Dermis microvascular lymphatic vessel endothelial cell (primary cell): ENCODE measurements at regions not wholly inside any gene's neighbourhood (a gene's known extent, or its start where the extent isn't known, plus 50 kb on each side); places are given as distances from the start of the nearest gene placed in this dataset.

Source experiments
- DNase-seq, 2 donors: peaks; one replicate each; pipeline versions ENCODE4 v3.0.0 to v3.0.0-alpha.2; 2010; ENCODE audit warnings: low read depth in 2 of 2

DNA sequence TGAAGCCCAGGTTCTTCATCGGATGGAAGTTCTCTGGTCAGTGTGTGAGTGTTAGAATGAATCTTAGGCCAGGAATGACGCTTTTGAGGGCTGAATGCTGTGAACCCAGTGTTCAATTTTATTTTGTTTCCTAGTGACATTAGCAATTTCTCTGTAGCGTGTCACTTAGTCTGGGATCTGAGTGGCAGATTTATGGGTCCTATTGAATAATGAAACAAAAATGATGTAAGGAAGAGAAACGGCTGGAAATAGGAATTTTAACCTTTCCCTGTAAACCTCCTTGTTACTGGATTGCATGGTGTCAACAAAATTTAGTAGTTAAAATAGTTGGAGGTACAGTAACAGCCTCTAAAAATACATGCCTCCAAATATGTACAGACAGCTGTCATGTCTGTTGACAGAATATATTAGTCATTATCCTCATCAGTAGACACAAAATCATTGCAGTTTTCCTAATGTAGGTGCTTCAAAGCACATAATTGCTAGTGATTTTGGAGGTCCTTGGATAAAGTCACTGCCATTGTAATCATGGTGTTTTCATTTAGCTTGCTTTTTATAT, 223.8 kb upstream of the SPRED2 start:
- no peak for DNase-seq

DNA sequence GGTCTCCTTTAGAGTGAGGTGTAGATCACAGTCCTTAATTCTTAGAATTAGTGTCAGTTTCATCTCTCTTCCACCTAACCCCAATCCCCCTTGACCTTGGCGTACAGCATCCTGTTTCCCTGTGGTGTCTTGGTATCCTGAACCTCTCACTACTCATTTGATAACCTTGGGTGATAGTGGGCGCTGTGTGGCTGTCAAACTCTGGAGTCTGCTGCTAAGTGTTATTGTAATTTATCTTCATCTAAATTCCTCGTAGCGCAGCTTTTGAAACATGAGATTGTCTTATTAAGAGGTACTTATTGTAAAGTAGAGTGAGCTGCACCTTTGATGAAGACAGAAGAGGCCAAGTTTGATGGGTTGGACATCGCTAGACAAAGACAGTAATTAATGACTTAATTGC, 222.6 kb upstream of the SPRED2 start:
- no peak for DNase-seq

DNA sequence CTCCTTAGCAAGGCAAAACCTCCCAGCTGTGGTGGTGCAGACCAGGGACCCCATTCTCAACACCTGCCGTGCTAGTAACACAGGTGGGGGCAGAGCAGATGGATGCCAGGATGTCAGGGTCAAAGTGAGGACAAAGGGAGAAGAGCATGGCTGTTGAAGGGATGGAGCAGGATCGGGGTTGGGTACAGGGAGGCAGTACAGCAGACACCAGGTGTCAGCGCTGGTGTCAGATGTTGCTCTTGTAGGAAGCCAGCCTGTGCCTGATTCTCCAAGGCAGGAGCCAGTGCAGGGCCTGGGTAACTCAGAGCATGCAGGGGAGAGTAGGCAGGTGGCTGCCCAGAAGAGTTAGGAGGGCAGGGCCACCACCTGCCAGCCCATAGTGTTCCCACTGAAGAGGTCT, 222.1 kb upstream of the SPRED2 start:
- DNase-seq, result no peak

DNA sequence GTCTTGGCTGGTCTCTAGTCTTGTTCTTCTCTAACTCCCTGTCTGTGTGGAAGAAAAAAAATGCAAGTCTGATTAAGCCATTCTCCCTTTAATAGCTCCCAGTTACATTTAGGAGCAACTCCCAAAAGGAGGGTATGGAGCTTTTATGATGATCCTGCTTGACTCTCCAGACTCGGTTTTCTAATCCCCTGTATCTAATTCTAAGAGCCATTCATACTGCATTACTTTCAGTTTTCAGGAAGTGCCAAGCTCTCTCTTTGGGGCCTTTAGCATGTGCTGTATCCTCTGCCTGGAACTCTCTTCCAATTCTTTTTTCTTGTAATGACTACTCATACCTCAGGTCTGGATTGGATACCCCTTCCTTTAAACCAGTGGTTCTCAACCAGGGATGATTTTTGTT, 219.7 kb upstream of the SPRED2 start:
- DNase-seq, result no peak

DNA sequence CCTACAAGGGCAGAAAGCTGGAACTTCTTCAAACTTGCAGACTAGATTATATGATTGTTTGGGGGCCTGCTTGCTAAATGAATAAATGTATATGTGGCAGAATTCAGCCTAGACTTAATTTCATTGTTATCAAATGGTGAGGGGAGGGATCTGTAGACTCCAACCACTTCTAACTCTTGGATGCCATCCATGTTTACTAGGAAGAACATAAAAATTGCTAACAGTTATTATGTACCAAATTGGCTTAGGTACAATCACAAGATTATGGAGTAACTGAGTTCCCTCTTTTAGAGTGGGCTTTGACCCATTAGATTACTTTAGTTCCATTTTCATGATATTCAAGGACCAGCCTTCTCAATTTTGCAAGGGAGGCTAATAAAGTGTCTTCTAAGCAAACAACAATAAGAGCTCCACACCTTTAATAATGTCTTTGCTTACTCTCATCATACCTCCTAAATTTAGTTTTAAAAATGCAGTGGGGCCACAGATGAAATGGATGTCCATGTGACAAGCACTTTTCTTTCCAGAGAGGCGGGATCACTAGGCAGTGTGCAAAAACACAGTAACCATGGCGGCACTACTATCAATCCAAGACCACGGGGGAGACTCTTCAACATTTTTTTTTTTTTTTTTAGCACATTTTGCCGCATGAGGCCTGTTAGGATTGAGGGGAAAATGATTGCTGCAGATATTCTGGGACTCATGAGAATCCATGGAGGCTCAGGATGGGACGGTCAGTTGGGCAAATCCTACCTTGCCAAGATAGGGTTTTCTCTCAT, 217.6 kb upstream of the SPRED2 start:
- DNase-seq, result no peak

DNA sequence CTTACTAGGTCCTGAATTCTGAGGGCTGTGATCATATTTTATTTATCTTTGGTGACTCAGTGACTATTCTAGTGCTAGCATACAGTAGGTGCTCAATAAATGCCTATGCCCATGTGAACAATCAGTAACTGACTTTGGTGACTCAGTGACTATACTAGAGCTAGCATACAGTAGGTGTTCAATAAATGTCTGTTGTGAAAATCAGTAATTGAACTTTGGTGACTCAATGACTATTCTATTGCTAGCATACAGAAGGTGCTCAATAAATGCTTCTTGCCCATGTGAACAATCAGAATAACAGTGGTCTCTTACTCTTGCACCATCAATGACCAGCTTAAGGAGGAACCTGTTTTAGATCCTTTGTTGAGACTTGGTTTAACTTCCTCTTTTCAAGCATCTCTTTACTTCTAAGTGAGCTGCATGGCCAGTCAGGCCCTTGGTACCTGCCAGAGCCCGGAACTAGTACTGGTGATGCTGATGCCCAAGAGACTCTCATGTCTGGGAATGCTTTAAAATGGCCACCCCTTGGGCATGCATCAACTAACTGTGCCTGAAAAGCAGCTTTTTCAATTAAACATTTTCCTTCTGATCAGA, 214.9 kb upstream of the SPRED2 start:
- no peak for DNase-seq

DNA sequence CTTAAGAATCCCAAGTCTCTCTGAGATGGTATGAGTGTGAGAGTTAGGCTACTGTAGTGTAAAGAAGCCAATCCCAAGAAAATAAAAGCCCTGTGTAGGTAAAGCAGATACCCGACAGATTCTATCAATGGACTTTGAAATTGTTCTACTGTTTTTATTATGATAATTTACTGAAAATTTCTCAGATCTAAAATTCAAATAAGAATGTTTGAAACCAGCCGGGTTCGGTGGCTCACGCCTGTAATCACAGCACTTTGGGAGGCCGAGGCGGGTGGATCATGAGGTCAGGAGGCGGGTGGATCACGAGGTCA, 208.3 kb upstream of the SPRED2 start:
- DNase-seq, result no peak

DNA sequence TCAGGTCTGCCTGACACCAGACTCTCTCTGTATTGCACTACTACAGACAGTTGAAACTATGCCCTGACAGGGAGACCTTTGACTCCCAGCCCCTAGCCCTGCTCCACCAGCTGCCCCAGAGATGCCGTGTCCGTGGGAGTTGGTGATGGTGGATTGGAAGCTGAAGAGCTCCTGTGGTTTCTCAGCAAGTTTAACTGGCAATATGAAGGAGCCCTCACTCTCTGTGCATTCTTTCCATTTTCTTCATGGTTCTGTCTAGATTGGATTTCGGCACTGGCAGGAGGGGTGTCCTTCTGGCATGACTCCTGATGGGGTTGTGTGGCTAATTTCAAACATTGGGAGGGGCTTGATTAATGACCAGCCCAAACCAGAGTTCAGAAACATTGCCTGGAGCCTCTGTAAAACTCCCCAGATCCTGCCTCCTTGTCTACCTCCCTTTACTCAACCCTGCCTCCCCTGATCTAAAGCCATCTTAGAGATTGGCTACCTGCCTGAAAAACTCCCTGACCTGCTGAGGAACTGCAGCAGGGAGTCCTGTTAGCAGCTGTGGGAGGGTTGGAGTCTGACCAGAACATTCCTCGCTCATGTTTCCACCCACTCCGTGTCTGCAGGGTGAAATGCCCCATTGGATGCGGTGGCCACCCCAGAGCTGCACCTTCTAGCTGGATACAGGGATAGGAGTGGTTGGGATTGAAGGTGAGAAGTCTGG, 206.9 kb upstream of the SPRED2 start:
- DNase-seq, result no peak

DNA sequence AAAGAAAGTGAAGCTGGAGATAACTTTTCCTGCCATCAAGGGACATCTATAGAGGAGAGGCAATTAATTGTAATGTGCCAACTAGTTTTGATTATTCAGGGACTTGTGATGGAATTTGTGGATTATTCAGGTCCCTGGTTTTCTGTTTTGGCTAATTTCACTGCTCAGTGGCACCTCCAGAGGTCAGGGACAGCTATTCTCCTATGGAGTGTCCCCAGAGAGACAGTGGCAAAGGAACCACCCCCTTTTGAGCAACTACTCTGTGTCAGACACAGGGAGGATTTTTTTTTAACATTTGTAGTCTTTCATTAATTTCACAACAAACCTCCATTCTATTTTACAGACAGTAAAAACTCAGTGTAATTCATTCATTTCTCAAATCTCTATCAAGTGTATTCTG, 206.0 kb upstream of the SPRED2 start:
- no peak for DNase-seq

DNA sequence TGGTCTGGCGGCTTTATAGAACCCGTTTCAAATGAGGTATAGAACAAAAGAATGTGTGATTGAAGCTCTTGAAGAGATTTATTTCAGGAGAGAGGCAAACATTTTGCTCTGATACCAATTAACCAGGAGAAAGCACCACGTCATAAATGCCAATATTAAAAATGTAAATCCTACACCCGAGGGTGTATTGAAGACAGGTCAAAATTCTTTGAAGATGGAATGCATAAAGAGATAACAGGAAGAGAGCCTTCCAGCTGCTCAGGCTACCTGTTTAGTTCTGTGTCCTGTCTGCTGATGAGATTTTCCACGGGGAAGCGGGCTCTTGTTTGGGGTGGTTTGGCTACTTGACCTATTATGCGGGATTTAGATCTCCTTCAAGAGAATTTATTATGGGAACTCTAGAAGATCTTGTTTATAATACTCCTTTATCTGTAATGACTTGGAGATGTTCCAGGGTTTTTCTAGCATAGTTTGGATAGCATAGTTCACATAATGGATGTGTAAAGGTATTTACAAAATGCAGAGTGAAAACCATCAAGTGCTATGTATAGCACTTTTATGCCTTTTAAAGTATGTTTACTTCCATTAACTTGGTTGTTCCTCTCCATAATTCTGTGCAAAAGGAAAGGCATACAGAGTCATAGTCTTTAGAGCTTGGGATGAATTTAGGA, 204.5 kb upstream of the SPRED2 start:
- no peak for DNase-seq

DNA sequence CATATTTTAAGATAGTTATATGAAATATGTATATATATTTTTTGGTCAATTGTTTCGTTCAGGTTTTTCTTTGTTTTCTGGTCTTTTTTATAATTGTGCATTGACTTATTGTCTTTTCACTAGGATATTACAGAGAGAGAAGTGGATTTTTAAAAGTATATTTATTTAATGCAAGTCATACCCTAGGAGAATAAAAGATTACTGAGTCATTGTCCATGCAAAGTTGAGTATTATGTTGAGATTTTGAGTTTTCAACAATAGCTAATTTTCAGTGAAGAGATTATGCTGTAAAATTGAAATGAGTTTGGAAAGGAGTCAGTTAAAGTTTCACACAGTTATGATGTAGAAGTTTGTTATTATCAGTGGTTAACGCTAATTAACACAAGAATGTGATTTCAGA, 203.6 kb upstream of the SPRED2 start:
- no peak for DNase-seq

DNA sequence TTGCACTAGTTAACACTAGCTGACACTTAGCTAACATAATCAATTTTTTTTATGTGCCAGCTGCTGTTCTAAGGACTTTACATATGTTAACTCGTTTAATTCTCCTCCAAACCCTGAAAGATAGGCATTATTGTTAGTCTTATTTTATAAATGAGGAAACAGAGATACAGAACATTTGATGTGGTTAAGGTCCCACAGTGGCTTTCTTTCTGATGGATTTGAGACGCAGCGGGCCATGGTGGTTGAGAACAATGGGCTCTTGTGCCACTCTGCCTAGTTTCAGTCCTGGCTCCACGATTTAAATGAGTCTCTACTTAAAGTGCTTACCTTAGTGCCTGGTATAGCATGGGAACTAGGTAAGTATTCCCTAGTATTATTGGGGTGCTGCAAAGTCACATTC, 201.9 kb upstream of the SPRED2 start:
- DNase-seq, result no peak

DNA sequence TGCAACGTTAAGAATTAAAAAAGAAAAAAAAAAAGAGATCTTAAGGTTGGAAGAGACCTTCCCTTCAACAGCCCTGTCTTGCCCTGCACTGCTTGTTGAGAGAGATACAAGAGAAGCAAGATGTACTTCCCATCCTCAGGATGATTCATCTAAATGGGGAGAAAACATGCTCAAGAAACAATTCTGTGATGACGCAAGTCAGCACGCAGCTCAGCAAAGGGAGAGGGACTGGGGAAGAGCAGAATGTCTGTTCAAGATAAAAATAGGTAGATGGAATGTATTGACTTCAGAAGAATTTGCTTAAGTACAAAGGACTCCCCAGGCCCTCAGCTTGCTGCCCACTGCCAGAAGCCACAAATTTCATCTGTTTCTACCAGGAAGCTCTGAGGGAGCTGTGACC, 198.2 kb upstream of the SPRED2 start:
- DNase-seq, result no peak

DNA sequence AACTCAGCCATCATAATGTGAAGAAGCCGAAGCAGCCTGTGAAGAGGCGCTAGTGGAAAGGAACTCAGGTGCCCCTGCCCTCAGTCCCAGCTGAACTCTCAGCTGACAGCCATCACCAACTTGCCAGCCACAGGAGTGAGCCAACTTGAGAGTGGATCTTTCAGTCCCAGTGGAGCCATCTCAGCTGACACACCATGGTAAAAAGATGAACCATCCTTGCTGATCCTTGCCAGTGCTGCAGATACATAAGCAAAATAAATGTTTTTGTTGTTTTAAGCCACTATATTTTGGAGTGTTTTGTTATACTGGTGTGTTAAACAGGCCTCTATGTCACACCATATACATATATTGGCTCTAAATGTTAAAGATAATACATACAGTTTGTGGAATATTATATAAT, 195.8 kb upstream of the SPRED2 start:
- no peak for DNase-seq

DNA sequence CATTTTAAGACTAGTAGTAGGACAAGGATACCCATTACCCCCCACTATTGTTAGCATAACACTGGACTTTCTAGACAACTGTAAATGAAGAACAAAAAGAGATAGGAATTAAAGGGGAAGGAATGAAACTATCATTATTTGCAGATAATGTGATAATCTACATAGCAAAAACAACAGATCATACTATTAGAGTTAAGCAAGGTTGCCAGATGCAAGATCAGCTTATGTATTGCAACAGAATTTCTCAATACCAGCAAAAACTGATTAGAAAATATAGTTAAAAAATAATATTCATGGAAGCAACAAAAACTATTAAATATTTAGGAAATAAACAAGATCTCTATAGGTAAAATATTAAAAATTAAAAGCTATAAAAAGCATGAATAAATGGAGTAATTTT, 194.4 kb upstream of the SPRED2 start:
- no peak for DNase-seq

DNA sequence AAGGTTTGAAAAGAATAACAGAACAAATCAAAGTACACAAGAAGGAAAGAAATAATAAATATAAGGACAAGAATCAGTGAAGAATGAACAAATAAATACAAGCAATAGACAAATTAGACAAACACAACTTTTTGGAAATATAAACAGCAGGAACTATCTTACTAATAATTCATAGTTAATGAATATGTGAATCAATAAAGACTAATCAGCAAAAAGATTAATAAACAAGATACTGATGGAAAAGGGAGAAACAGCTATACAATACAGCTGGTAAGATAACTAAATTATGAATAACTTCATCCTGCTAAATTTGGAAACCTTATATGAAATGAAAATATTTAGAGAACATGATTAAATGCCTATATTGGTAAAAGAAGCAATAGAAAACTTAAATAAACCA, 193.6 kb upstream of the SPRED2 start:
- DNase-seq, result no peak

DNA sequence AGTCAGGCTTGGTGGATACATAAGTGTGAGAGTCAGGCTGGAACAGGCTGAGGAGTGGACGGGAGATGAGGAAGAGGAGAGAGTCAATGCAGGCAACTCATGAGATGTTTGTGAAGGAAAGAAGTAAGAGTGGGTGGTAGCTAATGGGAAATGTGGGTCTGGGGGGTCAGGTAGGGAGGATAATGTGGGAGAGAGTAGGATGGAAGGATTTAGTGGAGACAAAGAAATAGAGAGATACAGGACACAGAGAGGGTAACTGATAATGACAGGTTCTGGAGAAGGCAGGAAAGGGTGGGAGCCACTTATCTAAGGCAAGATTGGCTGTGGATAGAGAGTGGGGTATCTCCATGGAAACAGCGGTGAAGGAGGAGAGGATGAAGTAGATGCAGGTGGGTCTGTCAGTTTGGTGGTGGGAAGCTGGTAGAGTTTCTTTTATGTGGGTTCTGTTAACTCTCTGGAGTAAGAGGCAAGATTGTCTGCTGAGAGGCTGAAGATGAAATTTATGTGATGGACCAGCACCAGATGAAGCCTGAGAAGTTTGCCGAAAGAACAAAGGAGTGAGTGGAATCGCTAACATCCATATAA, 190.6 kb upstream of the SPRED2 start:
- no peak for DNase-seq

DNA sequence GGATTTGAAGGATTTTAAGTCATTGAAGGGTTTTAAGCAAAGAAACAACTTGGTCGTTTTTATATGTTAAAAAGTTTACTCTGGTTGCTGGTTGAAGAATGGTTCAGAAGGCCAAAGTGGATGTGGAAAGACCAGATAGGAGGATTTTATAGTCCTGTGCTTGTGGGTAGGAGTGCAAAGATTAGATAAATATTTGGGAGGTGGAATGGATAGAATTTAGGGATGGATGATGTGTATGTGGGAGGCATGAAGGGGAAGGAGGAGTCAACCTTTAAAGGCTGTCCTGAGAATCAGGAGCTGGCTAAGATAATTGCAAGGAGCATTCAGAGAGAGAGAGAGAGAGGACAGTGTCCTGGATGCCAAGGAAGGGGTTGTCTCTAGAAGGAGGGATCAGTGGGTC, 190.1 kb upstream of the SPRED2 start:
- no peak for DNase-seq

DNA sequence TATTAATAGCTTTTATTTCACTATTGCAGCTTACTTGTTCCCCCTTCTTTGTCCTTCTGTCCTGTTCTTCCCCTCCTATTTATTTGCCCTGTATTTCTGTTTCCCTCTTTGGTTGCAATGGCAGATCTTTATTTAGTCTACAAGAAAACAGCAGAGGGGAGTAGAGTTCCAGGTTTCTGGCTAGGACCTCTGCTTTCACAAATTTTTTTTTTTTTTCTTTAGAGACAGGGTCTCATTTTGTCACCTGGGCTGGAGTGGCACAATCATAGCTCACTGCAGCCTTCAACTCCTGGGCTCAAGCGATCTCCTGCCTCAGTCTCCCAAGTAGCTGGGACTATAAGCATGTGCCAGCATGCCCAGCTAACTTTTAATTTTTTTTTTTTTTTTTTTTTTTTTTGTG, 188.1 kb upstream of the SPRED2 start:
- no peak for DNase-seq

DNA sequence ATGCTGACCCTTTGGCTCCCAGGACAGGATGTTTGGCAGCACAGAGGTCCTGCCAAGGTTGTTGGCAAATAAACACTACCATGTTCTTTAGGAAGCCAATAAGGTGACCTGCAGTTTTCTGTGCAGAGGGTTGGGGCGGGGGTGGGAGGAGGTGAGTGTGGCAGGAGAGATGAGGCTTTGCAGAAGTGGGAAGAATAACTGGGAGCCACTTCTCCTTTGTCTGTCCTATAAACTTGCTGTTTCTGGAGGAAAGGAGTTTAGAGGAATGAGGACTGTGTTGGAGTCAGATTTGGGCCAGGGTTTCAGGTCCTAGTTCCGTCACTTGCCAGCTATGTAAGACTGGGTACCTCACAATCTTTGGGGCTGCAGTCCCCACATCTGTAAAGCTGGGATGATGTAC, 187.6 kb upstream of the SPRED2 start:
- DNase-seq, result no peak

DNA sequence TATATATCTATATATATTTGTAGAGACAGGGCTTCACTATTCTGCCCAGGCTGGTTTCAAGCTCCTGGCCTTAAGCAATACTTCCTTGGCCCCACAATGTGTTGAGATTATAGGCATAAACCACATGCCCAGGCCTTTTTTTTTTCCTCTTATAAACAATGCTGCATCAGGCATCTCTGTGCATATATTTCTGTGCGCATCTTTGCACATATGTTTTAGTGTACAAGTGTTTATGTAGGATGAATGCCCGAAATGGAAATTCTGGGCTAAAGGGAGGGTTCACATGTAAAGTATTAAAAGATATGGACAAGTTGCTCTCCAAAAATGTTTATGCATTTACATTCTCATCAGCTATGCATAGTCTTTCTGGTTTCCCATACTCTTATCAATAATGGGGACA, 183.2 kb upstream of the SPRED2 start:
- no peak for DNase-seq

DNA sequence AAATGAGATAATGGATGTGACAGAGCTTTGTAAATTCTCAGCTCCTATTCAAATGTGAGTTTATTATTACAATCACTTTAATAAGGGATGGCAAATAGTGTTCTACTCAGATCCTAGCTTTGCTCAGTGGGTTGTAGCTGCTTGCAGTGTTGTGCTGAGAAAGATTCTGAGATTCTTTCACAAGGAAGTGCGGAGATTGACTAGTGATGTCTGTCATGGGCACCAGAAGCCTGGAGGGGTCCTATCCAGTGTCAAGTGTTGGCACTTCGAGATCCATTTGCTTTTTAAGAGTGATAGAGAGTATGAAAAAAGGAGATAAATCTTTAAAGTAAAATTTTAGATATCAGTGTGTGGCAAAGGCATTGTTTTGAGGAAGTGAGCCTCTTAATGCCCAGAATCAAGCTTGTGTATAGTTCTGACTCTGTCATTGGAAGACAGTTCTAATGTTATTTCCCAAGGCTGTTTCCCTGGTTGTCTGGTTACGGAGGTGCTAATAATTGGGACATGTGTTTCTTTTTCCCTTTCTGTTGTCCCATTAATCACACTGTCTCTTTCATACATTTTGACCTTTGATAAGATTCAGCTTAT, 181.7 kb upstream of the SPRED2 start:
- DNase-seq, result no peak
